LNCaP clone FGC (cell line): ENCODE measurements at regions not wholly inside any gene's neighbourhood (a gene's known extent, or its start where the extent isn't known, plus 50 kb on each side); places are given as distances from the start of the nearest gene placed in this dataset.
A peak's percentile ranks its signal among the peaks of the same experiment; 100 is the strongest.
"Not testable (repeated sequence)": the region's sequence is repeated elsewhere in the genome, so short reads cannot be mapped to it uniquely, and the experiment has no call there.

Source experiments
- DNase-seq: peaks from one replicate; pipeline ENCODE4 v3.0.0-alpha.2; 2011; ENCODE audit warnings: low read depth
- H3K4me3 ChIP-seq: 2 replicates; pipeline ENCODE4 v1.5.1; 2011; ENCODE audit warnings: mild to moderate bottlenecking, low read depth, low read length, control low read depth
- TF ChIP-seq, protein P1 (sequence below): IDR thresholded peaks from 2 replicates; pipeline ENCODE4 v1.5.1; 2012; ENCODE audit warnings: mild to moderate bottlenecking; ENCODE audit not compliant: control insufficient read depth, insufficient read depth; ENCODE audit errors: extremely low read depth

DNA sequence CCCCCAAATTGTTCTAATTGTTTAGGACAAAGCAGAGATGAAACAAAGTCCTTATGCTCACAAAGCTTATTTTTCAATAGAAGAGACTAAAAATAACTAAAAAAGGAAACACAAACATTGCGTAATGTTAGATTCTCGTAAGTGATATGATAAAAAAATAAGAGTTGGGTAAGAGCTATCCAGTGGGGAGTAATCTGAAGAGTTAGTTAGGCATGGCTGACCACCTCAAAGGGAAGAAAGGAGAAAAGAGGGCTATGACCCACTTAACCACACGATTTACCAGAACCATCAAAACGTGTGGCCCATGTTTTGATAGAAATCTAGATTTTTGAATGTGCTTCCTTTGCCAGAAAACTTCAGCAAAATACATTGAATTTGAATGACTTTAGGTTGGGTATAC is 1296.8 kb upstream of the NUDT12 start:
- DNase-seq, result no peak
- H3K4me3 ChIP-seq, result no peak overlapping the region
- TF ChIP-seq, protein P1, sequence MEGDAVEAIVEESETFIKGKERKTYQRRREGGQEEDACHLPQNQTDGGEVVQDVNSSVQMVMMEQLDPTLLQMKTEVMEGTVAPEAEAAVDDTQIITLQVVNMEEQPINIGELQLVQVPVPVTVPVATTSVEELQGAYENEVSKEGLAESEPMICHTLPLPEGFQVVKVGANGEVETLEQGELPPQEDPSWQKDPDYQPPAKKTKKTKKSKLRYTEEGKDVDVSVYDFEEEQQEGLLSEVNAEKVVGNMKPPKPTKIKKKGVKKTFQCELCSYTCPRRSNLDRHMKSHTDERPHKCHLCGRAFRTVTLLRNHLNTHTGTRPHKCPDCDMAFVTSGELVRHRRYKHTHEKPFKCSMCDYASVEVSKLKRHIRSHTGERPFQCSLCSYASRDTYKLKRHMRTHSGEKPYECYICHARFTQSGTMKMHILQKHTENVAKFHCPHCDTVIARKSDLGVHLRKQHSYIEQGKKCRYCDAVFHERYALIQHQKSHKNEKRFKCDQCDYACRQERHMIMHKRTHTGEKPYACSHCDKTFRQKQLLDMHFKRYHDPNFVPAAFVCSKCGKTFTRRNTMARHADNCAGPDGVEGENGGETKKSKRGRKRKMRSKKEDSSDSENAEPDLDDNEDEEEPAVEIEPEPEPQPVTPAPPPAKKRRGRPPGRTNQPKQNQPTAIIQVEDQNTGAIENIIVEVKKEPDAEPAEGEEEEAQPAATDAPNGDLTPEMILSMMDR, result no peak

DNA sequence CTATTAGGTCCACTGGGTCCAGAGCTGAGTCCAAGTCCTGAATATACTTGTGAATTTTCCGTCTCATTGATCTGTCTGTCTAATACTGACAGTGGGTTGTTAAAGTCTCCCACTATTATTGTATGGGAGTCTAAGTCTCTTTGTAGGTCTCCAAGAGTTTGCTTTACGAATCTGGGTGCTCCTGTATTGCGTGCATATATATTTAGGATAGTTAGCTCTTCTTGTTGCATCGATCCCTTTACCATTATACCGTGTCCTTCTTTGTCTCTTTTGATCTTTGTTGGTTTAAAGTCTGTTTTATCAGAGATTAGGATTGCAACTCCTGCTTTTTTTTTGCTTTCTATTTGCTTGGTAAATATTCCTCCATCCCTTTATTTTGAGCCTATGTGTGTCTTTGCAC is 1289.5 kb upstream of the NUDT12 start:
- H3K4me3 ChIP-seq, DNase-seq: not testable (repeated sequence)

DNA sequence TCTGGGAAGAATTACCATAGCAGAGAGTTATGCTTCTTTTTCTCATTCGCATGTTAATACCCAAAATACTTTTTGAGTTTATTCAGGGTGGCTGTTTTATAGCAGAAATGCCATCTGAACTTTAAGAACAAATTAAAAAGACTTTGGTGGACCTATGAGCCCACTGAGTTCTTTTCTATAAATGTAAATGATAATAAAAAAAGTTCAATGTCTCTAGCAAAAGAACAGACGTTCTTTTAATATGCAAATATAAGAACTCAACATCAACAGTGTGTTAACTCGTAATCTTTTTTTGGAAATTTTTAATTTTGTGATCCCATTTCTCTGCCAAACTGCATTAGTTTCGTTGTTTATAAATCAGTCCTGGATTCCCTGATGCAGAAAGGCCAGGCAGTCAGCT is 1283.0 kb upstream of the NUDT12 start:
- no peak overlapping the region for H3K4me3 ChIP-seq
- TF ChIP-seq, protein P1, result no peak
- DNase-seq, result no peak

DNA sequence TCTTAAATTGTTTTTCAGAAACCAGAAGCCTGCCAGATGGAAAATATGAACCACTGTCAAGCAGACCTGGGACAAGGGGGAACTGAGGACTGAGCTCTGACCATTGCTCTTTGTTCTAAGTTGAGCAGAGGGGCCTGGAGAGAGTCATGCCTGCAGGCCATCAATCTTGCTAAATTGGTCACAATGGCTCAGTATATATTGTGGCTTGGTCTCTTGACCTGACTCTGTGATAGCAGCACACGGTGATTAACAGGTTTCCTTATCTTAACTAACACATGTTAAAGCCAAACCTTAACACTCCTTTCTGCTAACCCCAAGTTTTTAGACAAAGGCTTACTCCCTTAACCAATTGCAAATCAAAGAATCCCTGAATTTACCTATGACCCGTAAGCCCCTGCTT is 1281.2 kb upstream of the NUDT12 start:
- no peak for DNase-seq
- TF ChIP-seq, protein P1, result no peak
- no peak overlapping the region for H3K4me3 ChIP-seq

DNA sequence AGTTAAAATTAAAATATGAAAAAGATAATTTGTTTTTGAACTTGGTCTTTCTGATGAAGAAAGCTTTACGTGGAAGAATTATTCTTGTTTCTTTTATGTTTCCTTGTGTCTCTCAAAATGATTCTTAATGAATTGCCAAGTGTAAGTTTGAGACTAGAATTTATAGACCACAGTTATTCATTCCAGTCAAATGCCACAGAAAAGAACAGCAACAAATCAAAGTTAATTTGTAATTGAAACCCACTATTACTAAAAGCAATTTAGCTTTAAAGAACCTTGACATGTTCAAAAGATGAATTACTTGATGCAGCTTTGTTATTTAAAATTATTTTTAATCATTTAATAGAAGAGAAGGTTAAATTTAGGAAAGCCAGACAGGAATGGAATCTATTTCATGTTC is 1277.7 kb upstream of the NUDT12 start:
- DNase-seq, result no peak
- no peak overlapping the region for H3K4me3 ChIP-seq
- TF ChIP-seq, protein P1, result no peak

DNA sequence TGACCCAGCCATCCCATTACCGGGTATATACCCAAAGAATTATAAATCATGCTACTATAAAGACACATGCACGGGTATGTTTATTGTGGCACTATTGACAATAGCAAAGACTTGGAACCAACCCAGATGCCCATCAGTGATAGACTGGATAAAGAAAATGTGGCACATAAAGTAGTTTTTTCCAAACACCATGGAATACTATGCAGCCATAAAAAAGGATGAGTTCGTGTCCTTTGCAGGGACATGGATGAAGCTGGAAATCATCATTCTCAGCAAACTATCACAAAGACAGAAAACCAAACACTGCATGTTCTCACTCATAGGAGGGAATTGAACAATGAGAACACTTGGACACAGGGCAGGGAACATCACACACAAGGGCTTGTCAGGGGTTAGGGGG is 1268.9 kb upstream of the NUDT12 start:
- DNase-seq, H3K4me3 ChIP-seq: not testable (repeated sequence)

DNA sequence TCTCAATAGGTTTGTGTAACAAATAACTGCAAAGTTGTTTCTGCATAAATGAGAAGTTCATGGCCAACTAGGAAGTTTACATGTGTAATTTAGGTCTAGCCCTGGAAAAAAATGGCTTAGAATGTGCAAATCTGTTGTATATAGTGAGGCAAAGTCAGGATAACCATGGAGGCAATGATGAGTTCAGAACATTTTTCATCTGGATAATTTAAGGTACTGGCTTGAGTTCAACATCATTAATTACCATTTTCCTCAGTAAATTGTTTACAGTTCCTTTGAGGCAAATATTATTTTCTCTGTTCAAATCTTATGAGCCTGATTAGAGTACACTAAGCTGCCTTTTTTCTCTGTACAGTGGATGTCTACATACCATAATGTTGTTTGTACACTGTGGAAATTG is 1259.0 kb upstream of the NUDT12 start:
- DNase-seq, result no peak
- H3K4me3 ChIP-seq, result no peak overlapping the region
- TF ChIP-seq, protein P1, result no peak

DNA sequence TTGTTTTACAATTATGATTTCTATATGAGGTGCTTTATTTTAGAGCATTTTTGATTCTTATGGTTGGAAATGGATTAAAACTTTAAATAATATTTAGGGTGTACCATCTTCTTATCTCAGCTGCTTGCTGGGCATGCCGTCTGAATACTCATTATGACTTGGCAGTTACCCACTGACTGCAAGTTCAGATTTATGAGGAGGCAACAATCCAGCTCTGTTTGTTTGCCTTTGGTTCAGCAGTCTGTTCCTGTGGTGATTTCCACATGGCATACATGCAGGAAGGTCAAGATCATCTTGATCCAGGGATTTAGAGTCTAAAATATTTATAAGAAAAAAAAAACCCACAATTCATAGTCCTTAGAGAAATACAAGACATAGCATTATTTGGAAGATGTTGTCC is 1254.5 kb upstream of the NUDT12 start:
- TF ChIP-seq, protein P1, result no peak
- H3K4me3 ChIP-seq, result no peak overlapping the region
- DNase-seq, result peak; percentile 93
